Keratinocyte (primary cell): ENCODE measurements at regions not wholly inside any gene's neighbourhood (a gene's known extent, or its start where the extent isn't known, plus 50 kb on each side); places are given as distances from the start of the nearest gene placed in this dataset.

Experiments used
- DNase-seq: peaks from one replicate; pipeline ENCODE4 v3.0.0-alpha.2; 2011; ENCODE audit warnings: low read depth, missing footprints, low spot score
- FAIRE-seq: peaks from 2 replicates; lab custom pipeline; 2011; peaks lifted over from hg19 to GRCh38; lab: Jason Lieb, UNC
- H2AFZ ChIP-seq: 2 replicates; pipeline ENCODE4 v1.6.0; 2012; ENCODE audit warnings: low read length, control low read depth, inconsistent platforms; ENCODE audit not compliant: control insufficient read depth
- H3K27ac ChIP-seq: 2 replicates; pipeline ENCODE4 v1.5.1; 2011; ENCODE audit warnings: low read length; ENCODE audit not compliant: control insufficient read depth, insufficient read depth
- H3K27me3 ChIP-seq: 3 replicates; pipeline ENCODE4 v1.6.0; 2011; ENCODE audit warnings: low read length; ENCODE audit not compliant: control insufficient read depth, insufficient read depth; ENCODE audit errors: extremely low read depth
- H3K36me3 ChIP-seq, 2 experiments: 2 replicates in 1 of 2; 3 replicates in 1 of 2; pipeline ENCODE4 v1.5.1; 2011; ENCODE audit warnings: low read length in 2 of 2, mild to moderate bottlenecking in 1 of 2; ENCODE audit not compliant: control insufficient read depth in 2 of 2, insufficient read depth in 2 of 2; ENCODE audit errors: extremely low read depth in 1 of 2
- H3K4me1 ChIP-seq: 3 replicates; pipeline ENCODE4 v1.5.1; 2011; ENCODE audit warnings: low read length; ENCODE audit not compliant: control insufficient read depth, insufficient read depth; ENCODE audit errors: extremely low read depth
- H3K4me2 ChIP-seq: 3 replicates; pipeline ENCODE4 v1.6.0; 2011; ENCODE audit warnings: low read depth, low read length; ENCODE audit not compliant: control insufficient read depth, insufficient read depth; ENCODE audit errors: extremely low read depth
- H3K4me3 ChIP-seq, 3 experiments: fragments of 200-600 bp in 1 of 3; sonication (generic) in 1 of 3; 2 replicates in 2 of 3; 3 replicates in 1 of 3; pipeline ENCODE4 v1.5.1; 2011 to 2016; ENCODE audit warnings: low read length in 3 of 3, mild to moderate bottlenecking in 3 of 3, control low read depth in 2 of 3, inconsistent platforms in 1 of 3, low read depth in 1 of 3, mixed read lengths in 1 of 3, mixed run types in 1 of 3, moderate library complexity in 1 of 3; ENCODE audit not compliant: control insufficient read depth in 2 of 3, insufficient read depth in 2 of 3; ENCODE audit errors: extremely low read depth in 1 of 3
- H3K79me2 ChIP-seq: 2 replicates; pipeline ENCODE4 v1.6.0; 2012; ENCODE audit warnings: low read length; ENCODE audit not compliant: control insufficient read depth, insufficient read depth
- H3K9ac ChIP-seq: 3 replicates; pipeline ENCODE4 v1.6.0; 2011; ENCODE audit warnings: low read length; ENCODE audit not compliant: control insufficient read depth, insufficient read depth; ENCODE audit errors: extremely low read depth
- H3K9me1 ChIP-seq: 3 replicates; pipeline ENCODE4 v1.6.0; 2011; ENCODE audit warnings: low read length; ENCODE audit not compliant: control insufficient read depth, insufficient read depth; ENCODE audit errors: extremely low read depth
- H3K9me3 ChIP-seq: 2 replicates; pipeline ENCODE4 v1.5.1; 2012; ENCODE audit warnings: low read depth, low read length; ENCODE audit not compliant: control insufficient read depth
- H4K20me1 ChIP-seq: 3 replicates; pipeline ENCODE4 v1.6.0; 2011; ENCODE audit warnings: low read length; ENCODE audit not compliant: control insufficient read depth, insufficient read depth; ENCODE audit errors: extremely low read depth
- EZH2 ChIP-seq: IDR thresholded peaks from one replicate; pipeline ENCODE4 v1.6.1; 2012; ENCODE audit warnings: inconsistent platforms, mild to moderate bottlenecking, low read length, moderate library complexity
- dilution Hi-C: fragments of 300-500 bp; cut with MboI; formaldehyde crosslinking; loops from one replicate; pipeline ENCODE4 v1.7.0; 2020; ENCODE audit warnings: low sequenced_read_pairs; ENCODE audit not compliant: extremely low pct_ligation_motif_present
- TF ChIP-seq, protein P1 (sequence below), 3 experiments: IDR thresholded peaks in 1 of 3; conservative IDR thresholded peaks in 1 of 3; optimal IDR thresholded peaks in 1 of 3; 2 replicates in 2 of 3; 3 replicates in 1 of 3; pipeline versions ENCODE3 to v1.5.1; 2011; ENCODE audit warnings: low read length in 3 of 3, mild to moderate bottlenecking in 3 of 3, moderate library complexity in 2 of 3, control low read depth in 1 of 3, inconsistent platforms in 1 of 3; ENCODE audit not compliant: insufficient read depth in 2 of 3; ENCODE audit errors: extremely low read depth in 1 of 3

DNA sequence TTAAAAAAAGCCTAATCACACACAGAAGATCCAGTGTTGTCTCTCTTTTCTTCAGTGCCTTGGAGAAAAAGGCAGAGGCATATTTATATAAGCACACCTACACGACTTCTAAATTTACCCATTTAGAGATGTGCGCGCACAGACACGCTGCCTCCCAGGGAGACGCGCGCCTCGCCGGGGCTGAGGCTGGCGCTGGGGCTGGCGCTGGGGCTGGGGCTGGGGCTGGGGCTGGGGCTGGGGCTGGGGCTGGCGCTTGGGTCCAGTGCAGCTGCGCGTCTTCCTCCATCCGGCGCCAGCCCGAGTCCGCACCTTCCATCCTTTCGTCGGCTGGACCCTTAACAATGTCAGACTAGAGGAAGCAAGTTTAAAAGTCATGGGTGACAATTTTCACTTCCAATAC lies 118.4 kb upstream of the ARID2 start:
- TF ChIP-seq, protein P1, sequence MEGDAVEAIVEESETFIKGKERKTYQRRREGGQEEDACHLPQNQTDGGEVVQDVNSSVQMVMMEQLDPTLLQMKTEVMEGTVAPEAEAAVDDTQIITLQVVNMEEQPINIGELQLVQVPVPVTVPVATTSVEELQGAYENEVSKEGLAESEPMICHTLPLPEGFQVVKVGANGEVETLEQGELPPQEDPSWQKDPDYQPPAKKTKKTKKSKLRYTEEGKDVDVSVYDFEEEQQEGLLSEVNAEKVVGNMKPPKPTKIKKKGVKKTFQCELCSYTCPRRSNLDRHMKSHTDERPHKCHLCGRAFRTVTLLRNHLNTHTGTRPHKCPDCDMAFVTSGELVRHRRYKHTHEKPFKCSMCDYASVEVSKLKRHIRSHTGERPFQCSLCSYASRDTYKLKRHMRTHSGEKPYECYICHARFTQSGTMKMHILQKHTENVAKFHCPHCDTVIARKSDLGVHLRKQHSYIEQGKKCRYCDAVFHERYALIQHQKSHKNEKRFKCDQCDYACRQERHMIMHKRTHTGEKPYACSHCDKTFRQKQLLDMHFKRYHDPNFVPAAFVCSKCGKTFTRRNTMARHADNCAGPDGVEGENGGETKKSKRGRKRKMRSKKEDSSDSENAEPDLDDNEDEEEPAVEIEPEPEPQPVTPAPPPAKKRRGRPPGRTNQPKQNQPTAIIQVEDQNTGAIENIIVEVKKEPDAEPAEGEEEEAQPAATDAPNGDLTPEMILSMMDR (optimal IDR thresholded peaks at IDR 0.05 in 1 of 3, IDR thresholded peaks at IDR 0.05 in 1 of 3, conservative IDR thresholded peaks at IDR 0.05 in 1 of 3; ENCODE audit: extremely low read depth in 1 of 3, insufficient read depth in 2 of 3, low read length in 3 of 3) = no peak
- no peak for TF ChIP-seq EZH2
- no peak overlapping the region for H3K9ac ChIP-seq
- dilution Hi-C loops = no loop called here
- no peaks in the 10 kb centered on the region for H3K9me1 ChIP-seq
- no peaks in the 10 kb centered on the region for H3K79me2 ChIP-seq
- H3K36me3 ChIP-seq = no peaks in the 10 kb centered on the region
- no peak for DNase-seq
- H3K27ac ChIP-seq = no peak overlapping the region
- no peaks in the 10 kb centered on the region for H3K9me3 ChIP-seq
- peak overlapping the region; percentile 33 for H3K4me2 ChIP-seq
- no peaks in the 10 kb centered on the region for H3K27me3 ChIP-seq
- FAIRE-seq = no peak
- peak overlapping the region; percentile 56 for H2AFZ ChIP-seq
- no peak overlapping the region for H3K4me3 ChIP-seq
- no peaks in the 10 kb centered on the region for H4K20me1 ChIP-seq
- H3K4me1 ChIP-seq = peaks cover 10% of the 10 kb centered on the region

DNA sequence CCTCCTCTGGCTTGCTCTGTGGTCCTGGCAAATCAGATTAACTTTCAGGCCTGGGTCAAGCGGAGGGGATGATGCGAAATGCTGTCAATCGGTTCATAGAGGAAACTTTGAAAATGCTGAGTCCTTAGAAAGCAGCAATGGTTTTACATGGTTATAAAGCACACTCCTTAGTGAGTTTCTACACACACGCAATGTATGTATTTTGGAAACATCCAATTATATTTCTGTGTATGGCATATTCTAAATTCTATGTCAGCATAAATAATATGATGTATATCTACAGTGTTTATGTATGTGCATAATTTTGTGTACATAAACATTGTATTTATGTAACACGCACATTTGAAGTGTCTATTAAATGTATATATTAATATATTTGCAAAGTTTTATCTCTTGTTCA lies 118.0 kb upstream of the ARID2 start:
- Histone ChIP-seq H3K4me2 (peak overlapping the region; percentile 31), H3K4me1 (peaks cover 10% of the 10 kb centered on the region), H3K79me2 (no peaks in the 10 kb centered on the region), H4K20me1 (no peaks in the 10 kb centered on the region), H3K9me3 (no peaks in the 10 kb centered on the region), H3K27ac (no peak overlapping the region), H3K9ac (no peak overlapping the region), H2AFZ (peak overlapping the region; percentile 42), H3K36me3 (no peaks in the 10 kb centered on the region), H3K27me3 (no peaks in the 10 kb centered on the region), H3K4me3 (no peak overlapping the region), H3K9me1 (no peaks in the 10 kb centered on the region)
- no peak for FAIRE-seq
- dilution Hi-C loops = no loop called here
- DNase-seq = no peak
- no peak for TF ChIP-seq EZH2
- TF ChIP-seq, protein P1 (optimal IDR thresholded peaks at IDR 0.05 in 1 of 3, IDR thresholded peaks at IDR 0.05 in 1 of 3, conservative IDR thresholded peaks at IDR 0.05 in 1 of 3; ENCODE audit: extremely low read depth in 1 of 3, insufficient read depth in 2 of 3, low read length in 3 of 3) = no peak
